OCI-LY7 (cell line): ENCODE measurements at regions not wholly inside any gene's neighbourhood (a gene's known extent, or its start where the extent isn't known, plus 50 kb on each side); places are given as distances from the start of the nearest gene placed in this dataset.

Experiments
- CTCF ChIP-seq: fragments of 200-600 bp; sonication (generic); conservative IDR thresholded peaks from 2 replicates; pipeline ENCODE4 v1.5.1; 2014; ENCODE audit warnings: mild to moderate bottlenecking, antibody characterized with exemption, low read length, moderate library complexity, mixed read lengths
- EZH2phosphoT487 ChIP-seq: fragments of 200-600 bp; sonication (generic); IDR thresholded peaks from 2 replicates; pipeline ENCODE4 v1.6.1; 2018; ENCODE audit warnings: low read depth, borderline replicate concordance, mild to moderate bottlenecking, mixed run types, antibody characterized with exemption, low read length, moderate library complexity, mixed read lengths

- no peak for TF ChIP-seq CTCF
- no peak for TF ChIP-seq EZH2phosphoT487
Observed at GRCh38 chr10:75293446-75293820, 57.7 kb upstream of the COMTD1 start.
